Keratinocyte (primary cell): ENCODE measurements at regions not wholly inside any gene's neighbourhood (a gene's known extent, or its start where the extent isn't known, plus 50 kb on each side); places are given as distances from the start of the nearest gene placed in this dataset.

Experiments used
- DNase-seq: peaks from one replicate; pipeline ENCODE4 v3.0.0-alpha.2; 2011; ENCODE audit warnings: low read depth, missing footprints, low spot score
- FAIRE-seq: peaks from 2 replicates; lab custom pipeline; 2011; peaks lifted over from hg19 to GRCh38; lab: Jason Lieb, UNC
- H2AFZ ChIP-seq: 2 replicates; pipeline ENCODE4 v1.6.0; 2012; ENCODE audit warnings: low read length, control low read depth, inconsistent platforms; ENCODE audit not compliant: control insufficient read depth
- H3K27ac ChIP-seq: 2 replicates; pipeline ENCODE4 v1.5.1; 2011; ENCODE audit warnings: low read length; ENCODE audit not compliant: control insufficient read depth, insufficient read depth
- H3K27me3 ChIP-seq: 3 replicates; pipeline ENCODE4 v1.6.0; 2011; ENCODE audit warnings: low read length; ENCODE audit not compliant: control insufficient read depth, insufficient read depth; ENCODE audit errors: extremely low read depth
- H3K36me3 ChIP-seq, 2 experiments: 2 replicates in 1 of 2; 3 replicates in 1 of 2; pipeline ENCODE4 v1.5.1; 2011; ENCODE audit warnings: low read length in 2 of 2, mild to moderate bottlenecking in 1 of 2; ENCODE audit not compliant: control insufficient read depth in 2 of 2, insufficient read depth in 2 of 2; ENCODE audit errors: extremely low read depth in 1 of 2
- H3K4me1 ChIP-seq: 3 replicates; pipeline ENCODE4 v1.5.1; 2011; ENCODE audit warnings: low read length; ENCODE audit not compliant: control insufficient read depth, insufficient read depth; ENCODE audit errors: extremely low read depth
- H3K4me2 ChIP-seq: 3 replicates; pipeline ENCODE4 v1.6.0; 2011; ENCODE audit warnings: low read depth, low read length; ENCODE audit not compliant: control insufficient read depth, insufficient read depth; ENCODE audit errors: extremely low read depth
- H3K4me3 ChIP-seq, 3 experiments: fragments of 200-600 bp in 1 of 3; sonication (generic) in 1 of 3; 2 replicates in 2 of 3; 3 replicates in 1 of 3; pipeline ENCODE4 v1.5.1; 2011 to 2016; ENCODE audit warnings: low read length in 3 of 3, mild to moderate bottlenecking in 3 of 3, control low read depth in 2 of 3, inconsistent platforms in 1 of 3, low read depth in 1 of 3, mixed read lengths in 1 of 3, mixed run types in 1 of 3, moderate library complexity in 1 of 3; ENCODE audit not compliant: control insufficient read depth in 2 of 3, insufficient read depth in 2 of 3; ENCODE audit errors: extremely low read depth in 1 of 3
- H3K79me2 ChIP-seq: 2 replicates; pipeline ENCODE4 v1.6.0; 2012; ENCODE audit warnings: low read length; ENCODE audit not compliant: control insufficient read depth, insufficient read depth
- H3K9ac ChIP-seq: 3 replicates; pipeline ENCODE4 v1.6.0; 2011; ENCODE audit warnings: low read length; ENCODE audit not compliant: control insufficient read depth, insufficient read depth; ENCODE audit errors: extremely low read depth
- H3K9me1 ChIP-seq: 3 replicates; pipeline ENCODE4 v1.6.0; 2011; ENCODE audit warnings: low read length; ENCODE audit not compliant: control insufficient read depth, insufficient read depth; ENCODE audit errors: extremely low read depth
- H3K9me3 ChIP-seq: 2 replicates; pipeline ENCODE4 v1.5.1; 2012; ENCODE audit warnings: low read depth, low read length; ENCODE audit not compliant: control insufficient read depth
- H4K20me1 ChIP-seq: 3 replicates; pipeline ENCODE4 v1.6.0; 2011; ENCODE audit warnings: low read length; ENCODE audit not compliant: control insufficient read depth, insufficient read depth; ENCODE audit errors: extremely low read depth
- EZH2 ChIP-seq: IDR thresholded peaks from one replicate; pipeline ENCODE4 v1.6.1; 2012; ENCODE audit warnings: inconsistent platforms, mild to moderate bottlenecking, low read length, moderate library complexity
- dilution Hi-C: fragments of 300-500 bp; cut with MboI; formaldehyde crosslinking; loops from one replicate; pipeline ENCODE4 v1.7.0; 2020; ENCODE audit warnings: low sequenced_read_pairs; ENCODE audit not compliant: extremely low pct_ligation_motif_present
- TF ChIP-seq, protein P1 (sequence below), 3 experiments: IDR thresholded peaks in 1 of 3; conservative IDR thresholded peaks in 1 of 3; optimal IDR thresholded peaks in 1 of 3; 2 replicates in 2 of 3; 3 replicates in 1 of 3; pipeline versions ENCODE3 to v1.5.1; 2011; ENCODE audit warnings: low read length in 3 of 3, mild to moderate bottlenecking in 3 of 3, moderate library complexity in 2 of 3, control low read depth in 1 of 3, inconsistent platforms in 1 of 3; ENCODE audit not compliant: insufficient read depth in 2 of 3; ENCODE audit errors: extremely low read depth in 1 of 3

DNA sequence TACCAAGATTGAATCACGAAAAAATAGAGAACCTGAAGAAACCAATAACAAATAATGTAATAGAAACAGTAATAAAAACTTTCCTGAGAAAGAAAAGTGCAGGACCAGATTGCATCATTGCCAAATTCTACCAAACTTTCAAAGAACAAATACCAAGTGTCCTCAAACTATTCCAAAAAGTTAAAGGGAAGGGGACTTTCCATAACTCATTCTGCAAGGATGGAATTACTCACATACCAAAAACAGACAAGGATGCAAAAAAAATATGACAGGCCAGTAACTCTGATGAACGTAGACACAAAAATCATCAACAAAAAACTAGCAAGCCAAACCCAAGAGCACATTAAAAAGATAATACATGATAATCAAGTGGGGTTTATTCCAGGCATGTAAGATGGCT is 172.3 kb upstream of the SLC35G4 start:
- no peak for FAIRE-seq
- Histone ChIP-seq H3K9me3 (no peaks in the 10 kb centered on the region), H3K4me2 (no peak overlapping the region), H2AFZ (no peak overlapping the region), H3K36me3 (no peaks in the 10 kb centered on the region), H3K4me1 (no peaks in the 10 kb centered on the region), H3K9ac (no peak overlapping the region), H3K79me2 (no peaks in the 10 kb centered on the region), H3K27me3 (no peaks in the 10 kb centered on the region), H4K20me1 (no peaks in the 10 kb centered on the region), H3K9me1 (no peaks in the 10 kb centered on the region), H3K27ac (no peak overlapping the region), H3K4me3 (no peak overlapping the region)
- DNase-seq, result no peak
- dilution Hi-C loops, result no loop called here
- TF ChIP-seq EZH2, result no peak
- TF ChIP-seq, protein P1, sequence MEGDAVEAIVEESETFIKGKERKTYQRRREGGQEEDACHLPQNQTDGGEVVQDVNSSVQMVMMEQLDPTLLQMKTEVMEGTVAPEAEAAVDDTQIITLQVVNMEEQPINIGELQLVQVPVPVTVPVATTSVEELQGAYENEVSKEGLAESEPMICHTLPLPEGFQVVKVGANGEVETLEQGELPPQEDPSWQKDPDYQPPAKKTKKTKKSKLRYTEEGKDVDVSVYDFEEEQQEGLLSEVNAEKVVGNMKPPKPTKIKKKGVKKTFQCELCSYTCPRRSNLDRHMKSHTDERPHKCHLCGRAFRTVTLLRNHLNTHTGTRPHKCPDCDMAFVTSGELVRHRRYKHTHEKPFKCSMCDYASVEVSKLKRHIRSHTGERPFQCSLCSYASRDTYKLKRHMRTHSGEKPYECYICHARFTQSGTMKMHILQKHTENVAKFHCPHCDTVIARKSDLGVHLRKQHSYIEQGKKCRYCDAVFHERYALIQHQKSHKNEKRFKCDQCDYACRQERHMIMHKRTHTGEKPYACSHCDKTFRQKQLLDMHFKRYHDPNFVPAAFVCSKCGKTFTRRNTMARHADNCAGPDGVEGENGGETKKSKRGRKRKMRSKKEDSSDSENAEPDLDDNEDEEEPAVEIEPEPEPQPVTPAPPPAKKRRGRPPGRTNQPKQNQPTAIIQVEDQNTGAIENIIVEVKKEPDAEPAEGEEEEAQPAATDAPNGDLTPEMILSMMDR (optimal IDR thresholded peaks at IDR 0.05 in 1 of 3, IDR thresholded peaks at IDR 0.05 in 1 of 3, conservative IDR thresholded peaks at IDR 0.05 in 1 of 3; ENCODE audit: extremely low read depth in 1 of 3, insufficient read depth in 2 of 3, low read length in 3 of 3), result no peak

DNA sequence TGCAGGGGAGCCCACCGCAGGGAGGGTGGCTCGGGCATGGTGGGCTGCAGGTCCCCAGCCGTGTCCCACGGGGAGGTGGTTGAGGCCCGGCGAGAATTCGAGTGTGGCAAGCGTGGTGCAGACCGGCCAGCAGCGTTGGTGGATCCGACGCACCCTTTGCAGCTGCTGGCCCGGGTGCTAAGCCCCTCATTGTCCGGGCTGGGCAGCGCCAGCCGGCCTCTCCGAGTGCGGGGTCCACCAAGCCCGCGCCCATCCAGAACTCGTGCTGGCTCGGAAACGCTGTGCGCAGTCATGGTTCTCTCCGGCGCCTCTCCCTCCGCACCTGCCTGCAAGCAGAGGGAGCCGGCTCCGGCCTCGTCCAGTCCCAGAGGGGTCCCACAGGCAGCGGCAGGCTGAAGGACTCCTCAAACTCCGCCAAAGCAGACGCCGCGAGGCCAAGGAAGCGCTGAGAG is 177.0 kb upstream of the SLC35G4 start:
- no peak for TF ChIP-seq EZH2
- no peak overlapping the region for H2AFZ ChIP-seq
- dilution Hi-C loops, result no loop called here
- FAIRE-seq, result no peak
- H3K79me2 ChIP-seq, result no peaks in the 10 kb centered on the region
- H3K36me3 ChIP-seq, result no peaks in the 10 kb centered on the region
- no peaks in the 10 kb centered on the region for H3K27me3 ChIP-seq
- no peak overlapping the region for H3K9ac ChIP-seq
- no peak for DNase-seq
- H3K4me1 ChIP-seq, result no peaks in the 10 kb centered on the region
- H3K4me2 ChIP-seq, result no peak overlapping the region
- H4K20me1 ChIP-seq, result no peaks in the 10 kb centered on the region
- H3K9me3 ChIP-seq, result no peaks in the 10 kb centered on the region
- H3K9me1 ChIP-seq, result no peaks in the 10 kb centered on the region
- H3K4me3 ChIP-seq, result no peak overlapping the region
- no peak overlapping the region for H3K27ac ChIP-seq

DNA sequence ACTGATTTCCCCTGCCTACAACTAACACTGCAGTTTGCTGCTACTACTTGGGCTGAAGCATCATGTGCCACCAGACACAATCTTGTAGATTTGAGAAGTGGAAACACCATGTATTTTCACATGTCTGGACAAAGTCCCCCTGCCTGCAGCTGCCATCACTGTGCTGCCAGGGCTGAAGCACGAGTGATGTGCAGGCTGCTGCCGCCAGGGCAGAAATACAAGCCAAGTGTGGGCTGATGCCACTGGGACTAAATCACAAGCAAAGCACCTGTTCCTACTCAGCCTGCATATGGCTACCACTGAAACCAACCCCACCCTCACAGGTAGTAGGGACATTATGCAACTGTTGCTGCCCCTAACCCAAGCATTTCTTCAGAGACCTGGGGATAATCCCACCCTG is 179.5 kb upstream of the SLC35G4 start:
- FAIRE-seq (no peak), DNase-seq (no peak)
- H3K27me3 ChIP-seq, result no peaks in the 10 kb centered on the region
- H3K4me3 ChIP-seq, result no peak overlapping the region
- no peak overlapping the region for H3K9ac ChIP-seq
- dilution Hi-C loops, result no loop called here
- H3K27ac ChIP-seq, result no peak overlapping the region
- no peaks in the 10 kb centered on the region for H3K79me2 ChIP-seq
- no peaks in the 10 kb centered on the region for H3K36me3 ChIP-seq
- no peak overlapping the region for H3K4me2 ChIP-seq
- no peaks in the 10 kb centered on the region for H3K9me1 ChIP-seq
- no peak for TF ChIP-seq EZH2
- TF ChIP-seq, protein P1 (optimal IDR thresholded peaks at IDR 0.05 in 1 of 3, IDR thresholded peaks at IDR 0.05 in 1 of 3, conservative IDR thresholded peaks at IDR 0.05 in 1 of 3; ENCODE audit: extremely low read depth in 1 of 3, insufficient read depth in 2 of 3, low read length in 3 of 3), result no peak
- no peak overlapping the region for H2AFZ ChIP-seq
- H4K20me1 ChIP-seq, result no peaks in the 10 kb centered on the region
- H3K4me1 ChIP-seq, result no peaks in the 10 kb centered on the region
- no peaks in the 10 kb centered on the region for H3K9me3 ChIP-seq
